Left colon (tissue), 2 donors: ENCODE measurements at regions not wholly inside any gene's neighbourhood (a gene's known extent, or its start where the extent isn't known, plus 50 kb on each side); places are given as distances from the start of the nearest gene placed in this dataset.
"Not testable (repeated sequence)": the region's sequence is repeated elsewhere in the genome, so short reads cannot be mapped to it uniquely, and the experiment has no call there.

Experiments used
- ATAC-seq: fragments of 200-7000 bp; cut with Tn5 transposase; one replicate; pipeline ENCODE4 v1.9.1; 2020; ENCODE audit warnings: mild to moderate bottlenecking, moderate library complexity
- DNase-seq, 2 donors: peaks; one replicate each; pipeline ENCODE4 v3.0.0-alpha.2; 2020
- intact Hi-C, 2 donors: fragments of 100-400 bp; cut with DNase I in 1 of 2; cut with micrococcal nuclease in 1 of 2; formaldehyde crosslinking; loops; one replicate each; pipeline versions ENCODE4 v1.11.2 to v1.14.0; 2022; cut with DNase I, micrococcal nuclease
- donor health status: DM: no; HTN: no; CAD: no.
- donor health status: DM: yes; HTN: yes; CAD: no.

DNA sequence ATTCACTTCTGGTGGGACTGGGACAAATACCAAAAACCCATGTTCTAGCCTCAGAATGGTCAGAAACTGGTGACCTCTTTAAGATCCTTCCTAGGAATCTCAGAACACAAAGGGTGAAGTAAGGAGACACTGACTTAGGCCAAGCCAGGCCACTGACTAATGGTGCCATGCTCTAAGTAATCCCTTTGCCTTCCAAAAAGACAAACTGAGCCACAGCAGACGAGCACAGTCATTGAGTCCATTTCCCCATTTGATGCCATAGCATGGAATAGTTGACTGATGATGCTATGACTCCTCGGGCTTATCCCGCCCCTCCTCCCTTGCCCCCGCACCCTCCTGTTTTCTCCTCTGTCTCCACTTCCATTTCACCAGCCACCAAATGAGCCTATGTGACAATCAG is 145.8 kb upstream of the ZNF648 start:
- intact Hi-C loops: no loop called here
- ATAC-seq: no peak
- no peak for DNase-seq

DNA sequence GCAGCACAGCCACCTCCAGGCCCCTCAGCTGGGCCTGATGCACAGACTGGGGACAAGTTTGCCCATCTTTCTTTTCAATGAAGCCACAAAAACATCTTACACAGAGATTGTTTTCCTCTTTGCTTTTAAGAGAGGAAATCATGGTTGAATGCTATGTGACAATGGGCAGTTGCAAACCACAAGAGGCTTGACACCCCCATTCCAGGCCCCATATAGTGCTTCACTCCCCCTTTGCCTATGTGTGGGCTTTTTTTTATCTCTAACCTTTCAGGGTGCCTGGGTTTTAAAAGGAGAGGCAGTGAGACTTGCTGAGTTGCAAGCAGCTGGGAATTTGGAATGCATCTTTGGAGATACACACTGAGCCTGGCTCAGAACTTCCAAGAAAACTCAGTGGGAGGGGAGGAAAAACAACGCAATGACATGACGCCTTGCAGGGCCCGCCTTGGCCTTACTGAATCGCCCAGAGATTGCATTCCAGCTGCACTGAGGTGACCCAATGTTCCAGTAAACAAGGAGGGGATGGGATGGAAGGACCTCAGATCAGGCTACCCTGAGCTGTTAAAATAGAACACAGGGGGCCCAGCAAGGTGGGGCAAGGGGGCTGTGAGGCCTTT is 145.2 kb upstream of the ZNF648 start:
- intact Hi-C loops: no loop called here
- ATAC-seq: no peak
- DNase-seq: no peak

DNA sequence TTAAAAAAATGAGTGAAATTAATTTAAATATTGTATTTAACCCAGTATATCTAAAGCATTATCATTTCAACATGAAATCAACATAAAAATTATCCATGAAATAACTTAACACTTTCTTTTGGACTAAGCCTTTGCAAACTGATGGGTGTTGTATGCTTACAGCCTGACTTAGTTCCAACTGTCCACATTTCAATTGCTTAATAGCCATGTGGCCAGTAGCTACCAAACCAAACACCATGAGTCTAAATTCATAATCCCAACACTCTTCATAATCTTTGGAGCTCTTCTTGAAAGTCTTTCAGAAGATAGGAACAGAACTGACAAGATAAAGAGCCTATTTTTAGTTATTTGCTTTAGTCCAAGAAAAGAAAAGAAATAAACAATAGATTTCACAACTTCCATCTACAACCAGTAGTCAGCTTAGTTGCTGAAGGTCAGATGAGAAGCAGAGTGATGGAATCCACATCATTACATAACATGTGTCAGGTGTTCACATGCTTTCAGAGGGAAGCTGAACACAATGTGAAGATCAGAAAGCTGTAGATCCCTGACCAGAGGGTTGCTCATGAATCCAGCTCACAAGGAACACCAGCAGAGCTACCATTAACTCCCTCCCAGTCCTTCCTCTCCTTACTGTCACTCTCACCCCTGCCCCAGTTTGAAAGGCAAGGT is 144.0 kb upstream of the ZNF648 start:
- DNase-seq (no peak), ATAC-seq (no peak)
- intact Hi-C loops: no loop called here

DNA sequence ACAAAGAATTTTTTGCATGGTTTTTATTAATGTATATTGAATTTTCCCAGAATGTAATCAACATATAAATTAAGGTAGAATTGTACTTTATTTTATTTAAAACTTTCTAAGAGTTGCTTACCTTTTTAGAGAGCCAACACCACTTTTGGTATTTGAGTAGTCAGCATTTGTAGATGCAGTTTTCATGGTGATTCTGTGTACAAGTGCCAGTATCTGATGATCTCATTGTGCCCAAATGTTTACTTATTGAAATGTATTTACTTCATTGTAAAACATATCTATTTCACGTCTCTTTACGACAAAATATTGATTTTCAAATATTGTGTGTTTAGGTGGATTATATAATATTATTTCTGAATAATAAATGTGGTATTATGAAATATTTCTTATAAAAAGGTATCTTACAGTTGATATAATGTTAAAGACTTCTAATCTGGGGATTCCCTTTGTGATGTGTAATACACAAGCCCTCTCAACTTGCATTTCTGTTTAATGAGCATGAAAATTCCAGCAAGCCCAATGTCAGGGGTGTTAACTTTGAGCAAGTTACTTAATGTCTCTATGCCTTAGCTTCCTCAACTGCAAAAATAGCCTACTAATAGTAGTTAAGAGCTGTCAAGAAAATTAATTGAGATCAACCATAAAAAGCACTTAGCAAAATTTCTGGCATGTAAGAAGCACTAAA is 141.8 kb upstream of the ZNF648 start:
- intact Hi-C loops: no loop called here
- ATAC-seq: no peak
- DNase-seq: no peak

DNA sequence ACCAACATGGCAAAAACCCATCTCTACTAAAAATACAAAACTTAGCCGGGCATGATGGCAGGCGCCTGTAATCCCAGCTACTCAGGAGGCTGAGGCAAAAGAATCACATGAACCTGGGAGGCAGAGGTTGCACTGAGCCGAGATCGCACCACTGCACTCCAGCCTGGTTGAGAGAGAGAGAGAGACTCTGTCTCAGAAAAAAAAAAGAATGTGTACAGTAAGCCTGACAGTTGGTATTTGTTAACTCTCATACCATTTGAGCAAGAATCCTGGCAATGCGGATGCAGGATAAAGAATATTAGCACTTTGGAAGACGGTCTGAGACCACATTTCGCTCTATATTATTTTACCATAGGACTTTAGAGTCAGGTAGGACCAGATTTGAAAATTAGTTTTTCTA is 140.0 kb upstream of the ZNF648 start:
- ATAC-seq, intact Hi-C loops, DNase-seq: not testable (repeated sequence)

DNA sequence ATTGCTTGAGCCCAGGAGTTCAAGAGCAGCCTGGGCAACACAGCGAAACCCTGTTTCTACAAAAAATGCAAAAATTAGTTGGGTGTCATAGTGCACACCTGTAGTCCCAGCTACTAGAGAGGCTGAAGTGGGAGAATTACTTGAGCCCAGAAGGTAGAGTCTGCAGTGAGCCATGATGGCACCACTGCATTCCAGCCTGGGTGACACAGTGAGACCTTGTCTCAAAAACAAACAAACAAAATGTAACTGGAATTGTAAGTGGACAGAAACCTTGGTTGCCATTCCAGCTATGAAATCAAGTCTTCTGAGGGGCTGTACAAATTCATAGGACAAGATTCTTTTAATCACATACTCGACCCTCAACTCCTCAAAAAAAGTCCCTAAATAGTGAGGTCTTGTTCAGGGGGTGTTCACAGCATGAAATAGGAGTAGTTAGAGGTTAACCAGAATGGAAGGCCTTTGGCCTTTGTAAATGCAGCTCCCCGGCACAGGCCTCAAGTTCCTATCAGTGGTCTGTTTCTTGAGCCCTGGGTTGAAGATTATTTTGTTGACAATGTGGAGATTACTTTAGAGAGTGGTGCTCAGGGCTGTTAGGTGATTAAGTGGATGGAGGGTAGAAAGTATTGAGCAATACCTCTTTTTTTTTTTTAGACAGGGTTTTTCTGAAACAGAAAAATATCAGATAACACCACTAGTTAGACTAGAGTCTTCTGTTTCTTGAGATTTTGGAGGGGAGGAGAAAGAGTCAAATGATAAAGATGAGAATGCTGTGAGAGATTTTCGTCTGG is 138.7 kb upstream of the ZNF648 start:
- DNase-seq: no peak
- intact Hi-C loops: no loop called here

DNA sequence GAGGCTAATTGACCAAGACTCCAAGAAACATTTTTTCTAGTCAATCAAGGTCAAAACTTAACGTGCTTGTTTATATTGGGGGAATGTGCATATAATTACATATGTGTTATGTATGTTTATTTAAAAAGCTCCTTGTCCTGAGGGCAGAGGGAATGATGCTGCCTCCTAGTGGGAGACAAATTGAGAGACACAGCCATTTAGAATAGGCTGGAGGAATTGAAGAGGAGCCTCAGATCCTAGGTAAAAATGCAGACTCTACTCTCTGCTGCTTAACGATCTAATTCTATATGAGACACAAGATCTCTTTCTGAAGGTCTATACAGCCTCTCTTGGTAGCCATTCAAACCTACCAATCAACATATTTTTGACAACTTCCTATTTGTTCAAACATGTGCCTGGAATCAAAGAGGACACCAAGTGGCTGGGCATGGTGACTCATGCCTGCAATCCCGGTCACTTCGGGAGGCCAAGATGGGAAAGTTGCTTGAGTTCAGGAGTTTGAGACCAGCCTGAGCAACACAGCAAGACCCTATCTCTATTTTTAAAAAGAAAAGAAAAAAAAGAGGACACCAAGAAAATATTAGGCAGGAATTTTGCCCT is 136.6 kb upstream of the ZNF648 start:
- DNase-seq (no peak), ATAC-seq (peak; percentile 60)
- intact Hi-C loops: no loop called here

More for the DNA sequence above, 138.7 kb upstream of the ZNF648 start:
- ATAC-seq: no peak

DNA sequence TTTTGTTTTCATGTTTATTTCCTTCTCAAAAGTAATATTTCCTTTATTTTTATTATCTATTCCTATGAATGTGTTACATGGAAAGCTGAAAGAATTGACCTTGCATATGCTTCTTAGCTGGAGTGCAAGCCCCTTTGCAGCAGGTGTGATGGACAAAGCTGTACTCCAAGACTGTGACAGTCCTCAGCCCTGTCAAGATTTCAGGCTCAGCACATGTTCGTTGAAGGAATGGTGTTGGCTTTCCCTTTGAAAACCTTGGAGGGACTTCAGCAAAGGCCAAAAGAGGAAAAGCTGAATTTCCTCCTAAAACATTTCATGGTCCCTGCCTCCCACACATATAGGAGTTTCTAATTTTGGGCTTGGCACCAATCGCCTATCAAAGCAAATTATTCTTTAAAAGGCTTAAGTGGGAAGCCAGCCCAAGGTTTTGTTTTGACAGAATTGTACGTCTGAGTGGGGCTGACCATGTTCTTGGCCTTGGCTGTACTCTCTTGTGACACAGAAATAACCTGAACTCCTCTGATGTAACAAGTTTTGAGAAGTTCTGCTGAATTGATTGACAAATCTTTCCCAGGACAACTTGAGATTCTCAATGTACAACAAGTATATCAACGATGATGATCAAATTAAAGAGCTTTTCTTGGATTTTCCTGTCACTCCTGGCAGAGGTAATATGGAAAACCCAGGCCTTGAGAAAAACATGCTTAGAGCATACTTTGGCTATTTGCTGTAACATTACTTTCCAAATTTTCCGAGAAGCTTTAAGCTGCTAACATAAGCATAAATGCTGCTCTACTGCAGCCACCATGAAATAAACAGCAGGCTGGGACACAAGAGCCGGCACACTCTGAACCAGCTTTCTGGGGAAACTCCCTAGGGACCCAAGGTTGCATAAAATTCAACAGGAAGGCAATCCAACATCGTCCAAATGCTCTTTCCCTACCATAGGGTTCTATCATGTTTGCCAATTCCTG is 135.7 kb upstream of the ZNF648 start:
- ATAC-seq (no peak), DNase-seq (no peak)
- intact Hi-C loops: no loop called here

DNA sequence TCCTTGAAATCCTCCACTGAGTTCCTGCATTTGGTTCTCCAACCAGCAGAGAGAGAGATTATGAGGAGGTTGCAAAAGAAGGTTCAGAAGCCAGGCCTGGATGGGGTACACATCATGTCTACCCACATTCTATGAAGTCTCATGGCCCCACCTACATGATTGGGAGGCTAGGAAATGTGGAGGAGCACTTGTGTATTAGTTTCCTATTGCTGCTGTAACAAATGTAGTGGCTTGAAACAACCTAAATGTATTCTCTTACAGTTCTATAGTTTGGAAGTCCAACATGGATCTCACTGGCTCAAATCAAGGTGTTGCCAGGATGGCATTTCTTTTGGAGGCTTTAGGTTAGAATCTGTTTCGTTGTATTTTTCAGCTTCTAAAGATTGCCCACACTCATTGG is 134.2 kb upstream of the ZNF648 start:
- DNase-seq (no peak), ATAC-seq (no peak)
- intact Hi-C loops: no loop called here

DNA sequence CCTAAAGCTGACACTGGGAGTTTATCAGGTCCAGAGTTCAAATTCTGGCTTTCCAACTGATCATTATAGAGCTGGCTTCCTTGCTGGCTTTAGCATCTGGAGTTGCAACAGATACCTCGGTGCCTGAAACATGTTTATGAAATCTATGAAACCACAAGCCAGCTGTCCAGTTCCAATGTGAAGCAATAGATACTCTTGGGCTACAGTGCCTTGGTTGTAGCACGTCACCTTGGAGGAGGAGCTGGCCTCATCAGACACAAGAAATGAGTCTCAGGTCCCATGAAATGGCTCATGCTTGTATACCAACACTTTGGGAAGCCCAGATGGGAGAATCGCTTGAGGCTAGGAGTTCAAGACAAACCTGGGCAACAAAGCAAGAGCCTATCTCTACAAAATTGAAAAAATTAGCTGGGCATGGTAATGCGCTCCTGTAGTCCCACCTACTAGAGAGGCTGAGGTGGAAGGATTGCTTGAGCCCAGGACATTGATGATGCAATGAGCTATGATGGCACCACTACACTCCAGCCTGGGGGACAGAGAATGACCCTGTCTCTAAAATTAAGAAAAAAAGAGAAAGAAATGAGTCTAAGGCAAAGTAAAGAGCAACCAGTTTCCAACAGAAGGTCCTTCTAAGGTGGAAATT is 132.5 kb upstream of the ZNF648 start:
- intact Hi-C loops: no loop called here
- ATAC-seq (no peak), DNase-seq (no peak)

DNA sequence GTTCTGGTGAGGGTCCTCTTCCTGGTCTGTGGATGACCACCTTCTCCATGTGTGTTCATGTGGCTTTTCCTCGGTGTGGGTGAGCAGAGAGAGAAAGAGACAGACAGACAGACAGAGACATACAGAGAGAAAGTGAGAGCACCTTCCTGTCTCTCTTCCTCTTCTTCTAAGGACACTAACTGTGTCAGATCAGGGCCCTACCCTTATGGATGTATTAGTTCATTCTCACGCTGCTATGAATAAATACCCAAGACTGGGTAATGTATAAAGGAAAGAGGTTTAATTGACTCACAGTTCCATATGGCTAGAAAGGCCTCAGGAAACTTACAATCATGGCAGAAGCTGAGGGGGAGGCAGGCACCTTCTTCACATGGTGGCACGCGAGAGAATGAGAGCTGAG is 131.5 kb upstream of the ZNF648 start:
- DNase-seq: no peak
- intact Hi-C loops: no loop called here
- no peak for ATAC-seq

DNA sequence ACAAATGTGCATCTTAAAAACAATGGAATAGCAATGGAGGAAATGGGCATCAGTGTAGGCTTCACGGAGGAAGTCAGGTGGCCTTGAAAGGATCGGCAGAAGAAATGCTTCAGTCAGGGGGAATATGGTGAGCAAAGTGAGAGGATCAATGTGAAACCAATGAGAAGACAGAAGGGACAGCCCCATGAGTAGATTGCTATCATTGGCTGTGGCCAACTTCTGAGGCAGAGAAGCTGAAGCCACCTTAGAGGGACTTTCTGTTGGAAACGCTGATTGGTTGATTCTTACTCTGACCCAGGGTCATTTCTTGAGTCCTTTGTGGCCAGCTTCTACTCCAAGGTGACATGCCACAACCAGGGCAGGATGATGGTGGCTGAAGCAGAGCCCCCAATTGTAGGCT is 130.7 kb upstream of the ZNF648 start:
- ATAC-seq (no peak), DNase-seq (no peak)
- intact Hi-C loops: no loop called here

DNA sequence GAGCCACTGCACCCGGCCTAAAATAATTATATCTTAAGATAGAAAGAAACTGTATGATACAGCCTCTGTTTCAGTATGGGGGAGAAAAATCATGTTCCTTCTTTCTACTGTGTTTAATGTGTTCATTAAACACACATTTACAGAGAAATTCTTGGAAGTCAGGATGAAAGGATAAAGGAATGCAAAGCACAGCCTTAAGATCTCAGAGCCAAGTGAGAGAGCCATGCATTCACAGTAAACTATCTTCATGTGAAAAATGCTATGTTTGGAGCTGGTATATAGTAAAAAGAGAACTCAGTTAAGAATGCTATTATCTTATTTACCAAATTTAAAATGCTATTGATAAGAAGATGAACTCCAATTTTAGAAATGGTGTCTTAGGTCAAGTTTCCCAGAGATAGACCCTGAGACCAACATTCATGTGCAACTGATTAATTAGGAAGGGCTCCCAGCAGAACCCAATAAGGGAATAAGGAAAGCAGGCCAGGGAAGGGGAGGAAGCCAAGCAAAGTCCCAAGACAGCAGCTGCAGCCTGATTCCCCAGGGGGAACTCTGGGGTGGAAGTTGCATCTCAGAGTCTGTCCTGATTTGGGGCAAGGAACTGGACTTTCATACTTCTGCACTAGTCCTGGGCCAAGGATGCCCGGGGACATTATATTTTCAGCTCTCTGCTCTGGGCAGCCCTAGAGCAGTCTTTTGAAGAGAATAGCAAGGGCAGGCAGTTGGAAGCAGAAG is 130.0 kb upstream of the ZNF648 start:
- intact Hi-C loops: no loop called here

DNA sequence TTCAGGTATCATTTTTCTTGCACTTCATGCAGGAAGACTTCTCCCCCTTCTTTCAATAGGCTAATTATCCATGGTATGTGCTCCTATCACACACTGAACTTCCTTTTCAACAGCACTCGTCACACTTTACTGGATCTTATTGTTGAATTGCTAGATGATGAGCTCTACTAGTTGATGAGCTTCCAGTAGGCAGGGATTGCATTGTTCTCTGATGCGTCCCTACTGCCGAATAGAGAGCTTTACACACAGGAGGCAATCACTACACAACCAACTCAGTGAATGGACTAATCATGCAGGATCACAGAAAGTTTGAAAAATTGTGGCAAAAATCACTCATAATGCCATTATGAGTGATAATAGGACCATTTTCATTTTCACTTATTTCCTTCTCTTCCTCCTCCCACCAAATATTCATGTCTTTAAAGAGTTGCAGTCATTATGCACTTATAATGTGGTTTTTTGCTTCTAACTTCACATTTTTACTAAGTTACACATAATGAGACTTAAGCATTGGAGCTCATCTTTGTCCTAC is 128.1 kb upstream of the ZNF648 start:
- intact Hi-C loops: no loop called here
- ATAC-seq: no peak
- DNase-seq: no peak

More for the DNA sequence above, 130.0 kb upstream of the ZNF648 start:
- DNase-seq (no peak), ATAC-seq (no peak)

DNA sequence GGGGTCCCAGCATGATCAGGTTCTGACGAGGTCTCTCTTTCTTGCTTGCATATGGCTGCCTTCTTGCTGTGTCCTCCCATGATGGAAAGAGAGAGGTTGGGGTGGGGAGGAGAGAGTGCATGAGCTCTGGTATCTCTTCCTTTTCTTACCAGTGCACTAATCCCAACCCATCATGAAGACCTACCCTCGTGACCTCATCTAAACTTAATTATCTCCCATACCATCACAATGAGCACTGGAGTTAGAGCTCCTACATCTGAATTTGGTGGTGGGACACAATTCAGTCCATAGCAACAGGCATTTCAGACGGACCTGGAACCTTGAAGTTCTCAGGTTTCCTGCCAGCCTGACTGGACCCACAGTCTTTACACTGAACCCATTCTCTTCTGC is 125.2 kb upstream of the ZNF648 start:
- intact Hi-C loops: no loop called here
- DNase-seq: no peak
- ATAC-seq: no peak

DNA sequence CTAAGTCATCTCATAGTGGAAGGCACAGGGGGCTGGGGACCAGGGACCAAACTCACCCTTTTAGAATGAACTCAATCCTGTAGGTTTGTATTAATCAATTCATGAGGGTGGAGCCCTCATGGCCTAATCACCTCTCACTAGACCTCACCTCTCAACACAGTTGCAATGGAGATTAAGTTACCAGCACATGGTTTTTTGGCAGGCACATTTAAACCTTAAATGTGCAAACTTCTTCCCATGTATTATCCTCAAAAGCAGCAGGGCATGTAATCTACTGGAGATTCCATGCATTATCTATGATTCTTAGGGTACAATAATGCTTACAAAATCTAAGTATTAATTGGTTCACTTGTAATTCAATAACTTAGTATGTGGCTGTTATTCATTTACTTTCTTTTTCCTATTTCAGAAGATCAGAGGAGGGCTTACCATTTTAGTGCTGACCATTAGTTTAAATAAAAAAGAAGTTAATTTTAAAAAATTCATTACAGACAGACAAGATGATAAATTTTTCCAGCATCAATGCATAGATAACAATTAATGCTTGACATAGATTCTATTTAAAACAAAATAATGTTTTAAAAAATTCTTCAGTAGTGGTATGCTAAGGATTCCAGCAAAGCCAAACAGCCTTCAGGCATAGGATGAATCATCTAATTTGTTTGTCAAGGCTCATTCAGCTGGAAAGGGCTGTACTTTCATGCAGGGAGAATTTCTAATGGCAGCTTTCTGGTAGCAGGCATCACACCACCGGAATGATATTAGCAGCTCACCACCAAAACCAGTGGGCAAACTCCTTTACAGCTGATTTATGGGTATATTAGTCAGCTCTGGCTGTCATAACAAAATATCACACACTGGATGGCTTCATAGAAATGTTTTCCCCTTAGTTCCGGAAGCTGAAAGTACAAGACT is 124.6 kb upstream of the ZNF648 start:
- intact Hi-C loops: no loop called here
- ATAC-seq (no peak), DNase-seq (no peak)
